Mammary epithelial cell (primary cell): ENCODE measurements at regions not wholly inside any gene's neighbourhood (a gene's known extent, or its start where the extent isn't known, plus 50 kb on each side); places are given as distances from the start of the nearest gene placed in this dataset.
"Not testable (repeated sequence)": the region's sequence is repeated elsewhere in the genome, so short reads cannot be mapped to it uniquely, and the experiment has no call there.

ENCODE experiments used
- CTCF ChIP-seq, 2 donors: IDR thresholded peaks in 1 of 2; conservative IDR thresholded peaks in 1 of 2; 2 replicates each; pipeline ENCODE4 v1.5.1; 2011 to 2012; ENCODE audit warnings: inconsistent platforms in 2 of 2, low read length in 2 of 2, mild to moderate bottlenecking in 2 of 2, control low read depth in 1 of 2, low read depth in 1 of 2; ENCODE audit not compliant: insufficient read depth in 1 of 2; ENCODE audit errors: extremely low read depth in 1 of 2
- EZH2 ChIP-seq: IDR thresholded peaks from 2 replicates; pipeline ENCODE4 v1.6.1; 2012; ENCODE audit warnings: low read length, inconsistent platforms, borderline replicate concordance

GRCh38 chr15:96491700-96492644 lies 161.5 kb downstream of the NR2F2 start:
- TF ChIP-seq CTCF (conservative IDR thresholded peaks at IDR 0.05 in 1 of 2, IDR thresholded peaks at IDR 0.05 in 1 of 2; ENCODE audit: extremely low read depth in 1 of 2, insufficient read depth in 1 of 2, low read depth in 1 of 2, low read length in 2 of 2); EZH2: not testable (repeated sequence)
